NCI-H2081 treated with DMSO at 0.1 percent for 48 hours (cell line): ENCODE measurements at regions not wholly inside any gene's neighbourhood (a gene's known extent, or its start where the extent isn't known, plus 50 kb on each side); places are given as distances from the start of the nearest gene placed in this dataset.
"Not testable (repeated sequence)": the region's sequence is repeated elsewhere in the genome, so short reads cannot be mapped to it uniquely, and the experiment has no call there.

Source experiments
- DNase-seq: peaks from one replicate; lab custom pipeline; 2025; lab: John Stamatoyannopoulos, UW

DNA sequence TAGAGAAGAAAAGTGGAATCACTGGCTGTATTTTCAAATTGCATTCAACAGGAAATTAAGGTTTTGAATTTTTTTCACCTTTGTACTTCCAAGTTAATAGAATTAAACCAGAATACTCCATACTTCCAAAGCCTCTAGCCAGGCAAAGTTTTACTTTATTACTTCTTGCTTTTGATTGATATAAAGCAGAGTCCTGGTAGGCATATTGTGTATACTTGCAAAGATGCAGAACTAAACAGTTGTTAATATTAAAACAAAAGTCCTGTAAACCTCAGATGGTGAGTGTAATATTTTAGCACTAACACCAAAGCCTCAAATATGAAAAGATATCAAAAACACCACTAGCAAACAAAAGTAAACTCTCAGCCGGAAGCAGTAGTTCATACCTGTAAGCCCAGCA lies 107.2 kb upstream of the C2CD4B start:
- DNase-seq: no peak

DNA sequence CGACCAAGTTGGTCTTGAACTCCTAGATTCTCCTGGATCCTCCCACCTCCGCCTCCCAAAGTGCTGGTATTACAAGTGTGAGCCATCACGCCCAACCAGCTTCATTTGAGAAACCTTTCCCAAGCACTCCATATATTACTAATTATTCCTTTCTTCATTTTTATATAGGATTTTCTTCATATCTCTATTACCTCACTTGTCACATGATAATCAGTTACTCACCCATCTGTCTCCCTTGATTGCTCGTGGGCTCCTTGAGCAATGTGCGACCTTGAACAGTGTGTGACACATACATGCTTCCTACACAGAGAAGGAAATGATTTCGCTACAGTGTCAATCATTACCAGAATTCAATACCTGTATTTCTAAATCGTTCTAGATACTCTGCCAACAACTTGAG lies 110.7 kb upstream of the C2CD4B start:
- DNase-seq: no peak

DNA sequence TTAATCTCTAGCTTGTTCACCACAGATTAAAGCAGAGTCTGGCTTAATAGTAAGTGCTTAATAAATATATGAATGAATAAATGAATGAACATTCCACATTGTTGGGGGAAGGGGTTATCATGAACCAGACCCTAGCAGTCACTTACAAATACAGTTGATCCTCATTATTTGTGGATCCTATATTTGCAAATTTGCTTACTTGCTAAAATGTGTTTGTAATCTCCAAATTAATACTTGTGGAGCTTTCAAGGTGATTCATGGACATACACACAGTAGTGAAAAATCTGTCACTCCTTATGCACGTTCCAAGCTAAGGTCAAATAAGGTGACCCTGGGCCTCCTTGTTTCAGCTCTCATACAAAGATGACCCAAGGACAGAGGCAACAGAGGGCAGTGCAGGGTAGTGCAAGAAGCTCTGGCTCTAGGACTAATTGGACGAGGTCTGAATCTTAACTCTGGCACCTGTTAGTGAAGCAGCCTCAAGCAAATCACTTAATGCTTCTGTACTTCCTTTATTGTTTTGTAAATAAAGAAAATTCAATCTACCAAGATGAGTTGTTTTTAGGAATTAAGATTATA lies 112.8 kb upstream of the C2CD4B start:
- DNase-seq: no peak

DNA sequence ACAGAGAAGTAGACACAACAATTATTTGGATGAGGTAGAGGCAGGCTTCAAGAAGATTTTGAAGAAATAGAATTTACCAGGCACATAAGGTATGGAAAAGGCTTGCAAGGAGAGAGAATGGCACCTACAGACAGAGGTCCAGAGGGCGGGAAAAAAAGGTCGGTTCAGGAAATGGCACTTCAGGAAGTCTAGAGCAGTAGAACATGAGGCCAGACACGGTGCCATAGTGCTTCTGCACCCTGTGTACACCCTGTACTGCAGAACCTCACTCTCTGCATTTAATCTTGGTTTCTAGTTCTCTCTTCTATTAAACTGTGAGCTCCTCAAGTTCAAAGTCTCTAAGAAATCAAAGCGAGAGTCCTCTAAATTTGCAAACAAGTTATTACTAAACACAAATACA lies 113.4 kb upstream of the C2CD4B start:
- DNase-seq: no peak

DNA sequence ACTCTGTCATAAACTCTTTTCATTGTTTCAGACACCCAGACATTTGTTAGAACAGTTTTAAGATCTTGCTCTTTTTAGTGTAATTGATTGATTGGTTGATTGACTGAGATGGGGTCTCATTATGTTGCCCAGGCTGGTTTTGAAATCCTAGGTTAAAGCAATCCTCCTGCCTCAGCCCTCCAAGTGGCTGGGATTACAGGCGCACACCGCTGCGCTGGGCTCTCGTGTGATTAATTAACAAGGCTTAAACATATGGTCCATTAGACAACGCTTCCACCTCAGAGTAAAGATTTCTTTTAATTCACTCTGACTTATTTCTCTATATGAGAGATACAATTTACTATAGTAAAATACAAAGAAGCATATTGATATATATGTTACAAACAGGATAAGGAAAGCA lies 114.0 kb upstream of the C2CD4B start:
- DNase-seq: no peak

DNA sequence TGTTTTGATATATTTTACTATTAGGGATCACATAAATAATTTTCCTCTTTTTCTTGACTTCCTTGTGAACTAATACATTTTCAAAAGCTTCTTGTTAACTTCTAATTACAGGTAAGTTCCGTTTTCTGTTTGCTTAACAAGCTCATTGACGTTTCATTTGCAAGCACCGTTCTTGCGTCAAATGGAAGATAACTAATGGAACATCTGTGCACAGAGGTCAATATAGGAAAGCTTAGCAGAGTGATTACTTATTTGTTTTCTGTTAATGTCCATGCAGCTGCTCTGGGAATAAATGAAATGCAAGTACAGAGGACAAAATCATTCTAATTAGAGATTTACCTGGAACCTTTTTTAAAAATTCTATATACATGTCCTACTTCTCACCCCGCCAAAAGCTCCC lies 115.5 kb upstream of the C2CD4B start:
- DNase-seq: no peak

DNA sequence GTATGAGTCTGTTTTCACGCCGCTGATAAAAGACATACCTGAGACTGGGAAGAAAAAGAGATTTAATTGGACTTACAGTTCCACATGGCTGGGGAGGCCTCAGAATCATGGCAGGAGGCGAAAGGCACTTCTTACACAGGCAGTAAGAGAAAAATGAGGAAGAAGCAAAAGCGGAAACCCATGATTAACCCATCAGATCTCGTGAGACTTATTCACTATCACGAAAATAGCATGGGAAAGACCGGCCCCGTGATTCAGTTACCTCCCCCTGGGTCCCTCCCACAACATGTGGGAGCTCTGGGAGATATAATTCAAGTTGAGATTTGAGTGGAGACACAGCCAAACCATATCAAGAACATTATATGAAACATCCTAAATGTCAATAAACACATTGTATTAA lies 116.7 kb upstream of the C2CD4B start:
- not testable (repeated sequence) for DNase-seq

DNA sequence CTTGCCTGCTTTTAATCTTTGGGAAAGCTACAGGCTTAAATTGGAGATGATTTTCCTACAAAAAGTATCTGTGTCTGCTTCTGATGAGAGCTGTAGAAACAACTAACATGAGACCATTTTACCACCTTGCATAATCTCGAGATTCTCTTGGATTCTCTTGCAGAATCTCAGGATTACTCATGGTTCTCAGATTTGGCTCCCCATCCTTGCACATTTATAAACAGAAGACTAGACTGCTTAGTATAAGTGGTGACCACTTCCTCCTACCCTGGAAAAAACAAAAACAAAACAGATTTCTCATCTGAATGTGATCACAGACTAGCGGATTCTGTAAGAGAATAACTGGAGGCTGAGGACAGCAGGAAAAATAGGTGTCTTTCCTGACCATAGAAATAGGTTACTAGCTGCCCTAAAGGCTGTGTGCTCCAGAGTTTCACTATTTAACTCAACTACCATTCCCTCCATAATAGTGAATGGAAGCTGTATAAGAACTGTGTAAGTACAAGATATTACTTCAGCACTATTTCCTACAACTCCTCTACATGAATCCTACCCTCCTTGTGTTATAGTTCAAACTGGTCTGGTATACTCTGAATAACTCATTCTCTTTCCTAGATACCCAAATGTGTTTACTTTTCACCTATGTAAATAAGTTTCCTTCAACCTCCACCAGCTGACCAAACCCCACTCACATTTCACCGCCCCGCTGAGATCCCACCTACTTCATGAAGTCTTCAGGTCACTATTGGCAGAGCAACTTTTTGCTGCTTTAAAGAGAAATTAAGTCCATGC lies 122.2 kb upstream of the C2CD4B start:
- DNase-seq: no peak

DNA sequence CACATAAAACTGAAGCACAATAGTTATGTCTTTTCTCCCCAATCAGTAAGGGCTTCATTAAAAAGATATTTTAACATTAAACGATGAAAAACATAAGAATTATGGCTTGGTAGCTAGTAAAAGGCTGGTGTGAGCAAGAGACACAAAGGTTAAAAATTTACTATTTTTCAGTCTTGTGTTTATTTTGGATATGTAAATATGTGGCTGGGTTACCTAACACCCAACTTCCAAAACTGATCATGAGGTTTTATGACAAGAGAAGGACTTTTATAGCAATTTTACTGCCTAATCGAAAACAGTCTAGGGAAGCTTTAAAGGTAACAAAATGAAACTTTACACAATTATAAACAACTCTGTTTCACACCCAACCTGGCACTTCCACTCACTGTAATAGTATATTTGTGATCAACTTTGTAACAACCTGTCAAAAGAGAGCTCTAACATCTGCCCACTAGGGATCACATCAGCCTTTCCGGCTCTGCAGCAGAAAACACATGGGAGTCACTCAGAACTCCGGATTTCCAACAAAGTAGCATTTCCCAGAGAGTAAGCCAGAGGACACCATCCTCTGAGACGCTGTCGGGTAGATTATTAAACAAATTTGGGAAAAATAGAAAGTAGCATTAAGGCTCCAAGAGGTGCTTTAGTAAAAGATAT lies 123.4 kb upstream of the C2CD4B start:
- no peak for DNase-seq

DNA sequence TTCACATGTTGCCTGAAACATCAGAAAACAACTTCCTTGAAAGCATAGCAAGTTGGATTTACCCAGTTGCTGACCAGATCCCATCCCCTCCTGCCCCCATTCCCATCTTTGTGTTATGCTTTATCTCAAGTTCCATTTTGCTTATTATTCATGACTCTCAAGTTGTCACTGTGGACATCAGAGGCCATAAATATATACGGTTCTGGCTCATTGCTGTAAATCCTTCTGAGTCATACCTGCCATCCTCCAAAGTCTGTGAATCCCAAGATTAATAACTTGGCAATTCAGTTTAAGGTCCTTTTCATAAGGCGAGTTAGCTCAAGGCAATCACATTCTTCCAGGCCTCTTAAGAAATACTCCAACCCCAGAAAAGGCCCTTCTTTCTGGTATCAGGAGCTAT lies 126.2 kb upstream of the C2CD4B start:
- DNase-seq: no peak

DNA sequence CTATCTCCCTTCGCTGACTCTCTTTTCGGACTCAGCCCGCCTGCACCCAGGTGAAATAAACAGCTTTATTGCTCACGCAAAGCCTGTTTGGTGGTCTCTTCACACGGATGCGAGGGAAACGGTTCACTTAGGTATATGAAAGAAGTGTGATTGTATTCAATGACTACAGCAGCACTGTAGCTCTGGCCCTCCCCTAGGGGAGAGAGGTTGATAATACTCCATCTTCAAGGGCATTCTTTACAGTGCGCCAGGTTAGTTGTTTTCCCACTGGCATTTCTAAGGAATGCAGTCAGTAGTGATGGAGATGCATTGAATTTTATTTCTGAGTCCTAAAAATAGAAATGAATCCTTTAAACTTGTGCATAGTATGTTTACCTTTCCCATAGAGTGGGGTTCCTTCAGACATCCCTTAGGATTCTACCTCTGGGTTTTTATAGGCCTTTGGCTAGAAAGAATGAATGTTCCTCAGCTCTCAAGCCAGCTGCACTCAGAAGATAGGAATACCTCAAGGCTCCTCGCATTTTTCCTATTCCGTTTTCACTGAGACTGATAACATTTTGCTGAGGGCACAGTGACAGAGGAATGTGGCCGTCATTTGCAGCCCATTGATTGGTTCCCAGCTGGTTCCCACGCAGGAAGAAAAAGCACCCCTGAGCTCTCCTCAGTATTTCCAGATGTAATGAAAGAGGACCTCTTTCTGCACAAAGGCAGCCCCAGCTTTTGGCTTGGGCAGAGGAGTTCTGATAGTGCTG lies 131.8 kb upstream of the C2CD4B start:
- DNase-seq: no peak

DNA sequence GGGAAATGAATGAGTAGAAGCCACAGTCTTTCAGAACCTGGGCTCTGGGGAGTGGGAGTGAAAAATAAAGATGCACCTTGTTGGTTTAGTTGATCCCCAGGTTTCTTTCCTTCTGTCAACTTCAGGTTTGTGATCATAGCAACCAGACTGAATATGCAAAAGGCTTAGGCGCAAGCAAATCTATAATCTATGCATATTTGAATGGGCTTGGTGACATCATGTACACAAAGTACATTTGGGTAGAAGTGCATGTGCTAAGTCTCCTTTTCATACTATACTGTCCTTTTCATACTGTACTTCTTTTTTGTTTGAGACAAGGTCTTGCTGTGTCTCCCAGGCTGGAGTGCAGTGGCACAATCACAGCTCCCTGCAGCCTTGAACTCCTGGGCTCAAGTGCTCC lies 132.4 kb upstream of the C2CD4B start:
- DNase-seq: no peak

DNA sequence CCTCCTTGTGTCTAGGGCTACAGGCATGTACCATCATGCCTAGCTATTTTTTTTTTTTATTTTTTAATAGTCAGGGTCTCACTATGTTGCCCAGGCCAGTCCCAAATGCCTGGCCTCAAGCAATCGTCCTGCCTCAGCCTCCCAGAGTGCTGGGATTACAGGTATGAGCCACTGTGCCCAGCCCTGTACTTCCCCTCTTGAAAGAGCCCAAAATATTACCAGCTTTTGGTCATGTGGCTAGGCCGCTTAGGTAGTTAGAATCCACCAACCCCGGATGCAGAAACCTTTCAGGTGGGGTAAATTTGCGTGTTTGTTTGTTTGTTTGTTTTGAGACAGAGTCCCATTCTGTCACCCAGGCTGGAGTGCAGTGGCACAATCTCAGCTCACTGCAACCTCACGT lies 132.8 kb upstream of the C2CD4B start:
- no peak for DNase-seq

DNA sequence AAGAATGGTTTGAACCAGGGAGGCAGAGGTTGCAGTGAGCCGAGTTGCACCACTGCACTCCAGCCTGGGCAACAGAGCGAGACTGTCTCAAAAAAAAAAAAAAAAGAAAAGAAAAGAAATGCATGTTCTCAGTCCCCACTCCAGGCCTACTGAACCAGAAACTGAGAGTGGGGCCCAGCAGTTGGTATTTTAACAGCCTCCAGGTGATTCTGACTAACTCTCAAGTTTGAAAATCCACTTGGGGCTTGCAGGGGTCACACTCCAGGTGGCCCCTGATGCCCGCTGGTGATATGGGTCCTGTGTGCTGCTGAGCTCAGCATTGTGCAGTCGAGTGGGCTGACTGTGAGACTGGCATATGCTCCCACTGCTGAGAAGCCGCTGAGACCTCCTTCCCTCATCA lies 133.7 kb upstream of the C2CD4B start:
- no peak for DNase-seq

DNA sequence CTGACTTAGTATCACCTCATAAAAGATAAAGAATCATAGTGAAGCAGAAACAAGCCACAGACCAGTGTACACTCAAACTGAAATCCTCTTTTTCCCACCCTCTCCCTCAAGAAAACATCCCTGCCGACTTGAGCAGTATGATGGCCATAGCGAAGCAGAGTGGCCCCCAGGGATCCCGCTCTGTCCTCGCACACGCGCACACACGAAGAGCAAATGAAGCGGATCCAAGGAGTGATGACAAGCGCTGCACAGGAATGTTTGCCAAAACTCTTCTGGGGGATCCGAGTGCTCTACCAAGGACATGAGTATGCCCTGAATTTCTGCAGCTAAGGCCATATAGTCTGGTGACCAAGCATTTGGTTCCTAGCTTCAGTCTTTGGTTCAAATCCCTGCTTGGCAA lies 134.5 kb upstream of the C2CD4B start:
- no peak for DNase-seq

DNA sequence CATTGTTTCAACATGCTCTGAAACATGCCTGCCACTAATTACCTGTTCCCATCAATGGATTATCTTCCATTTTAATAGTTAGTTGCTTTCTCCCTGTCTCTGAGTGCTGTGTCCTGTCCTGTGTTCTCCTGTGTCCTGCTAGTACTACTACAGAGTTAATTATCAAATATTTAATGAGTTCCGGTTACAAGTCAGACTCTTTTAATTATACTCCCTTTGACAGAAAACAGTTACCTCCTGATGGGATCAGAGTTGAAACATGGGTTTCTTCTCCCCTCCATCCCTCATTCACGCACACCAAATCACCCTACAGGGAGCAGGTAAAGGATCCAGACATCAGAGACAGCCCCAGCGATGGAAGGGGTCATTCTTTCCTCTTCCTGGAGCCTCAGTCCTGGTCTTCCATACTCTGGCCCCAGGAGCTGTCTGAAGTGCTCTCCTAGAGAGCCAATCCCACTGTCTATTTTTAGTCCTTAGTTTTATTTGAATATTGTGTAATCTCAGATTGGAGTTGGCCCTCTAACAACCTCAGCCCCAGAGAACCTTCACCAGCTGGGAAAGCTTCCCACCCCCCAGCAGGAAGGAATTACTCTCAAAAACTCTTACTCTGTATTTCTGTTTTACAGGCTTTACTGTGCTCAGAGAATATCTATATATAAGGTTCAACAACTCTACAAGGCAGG lies 137.0 kb upstream of the C2CD4B start:
- DNase-seq: no peak

DNA sequence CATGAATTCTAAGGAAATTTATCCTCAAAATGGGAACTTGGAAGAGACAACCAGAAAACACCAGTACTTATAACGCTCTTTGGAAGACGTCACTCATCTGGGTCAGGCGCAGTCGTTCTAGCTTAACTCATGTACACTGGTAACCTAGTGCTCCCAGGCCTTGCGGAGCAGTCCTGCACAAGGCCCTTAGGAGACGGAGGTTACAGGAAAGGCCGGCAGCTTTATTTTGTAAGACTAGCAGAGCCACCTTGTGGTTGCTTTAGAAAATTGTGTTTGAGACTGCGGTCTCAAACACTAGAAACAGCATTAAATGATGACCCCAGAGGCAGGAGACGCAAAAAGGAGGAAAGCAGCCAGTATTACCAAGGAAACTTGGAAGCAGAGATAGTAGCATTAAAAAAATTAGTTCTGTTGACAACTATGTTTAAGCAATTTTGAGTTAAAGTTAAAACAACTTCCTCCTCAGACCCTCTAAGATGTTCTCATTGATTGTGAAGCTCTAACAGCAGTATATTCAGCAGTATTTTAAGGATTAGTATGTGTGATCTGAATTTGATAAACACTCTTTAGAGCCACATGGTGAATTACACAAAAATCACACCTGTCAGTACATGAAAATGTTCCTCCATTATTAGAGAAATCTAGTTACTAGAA lies 141.9 kb upstream of the C2CD4B start:
- DNase-seq: peak; percentile 46

DNA sequence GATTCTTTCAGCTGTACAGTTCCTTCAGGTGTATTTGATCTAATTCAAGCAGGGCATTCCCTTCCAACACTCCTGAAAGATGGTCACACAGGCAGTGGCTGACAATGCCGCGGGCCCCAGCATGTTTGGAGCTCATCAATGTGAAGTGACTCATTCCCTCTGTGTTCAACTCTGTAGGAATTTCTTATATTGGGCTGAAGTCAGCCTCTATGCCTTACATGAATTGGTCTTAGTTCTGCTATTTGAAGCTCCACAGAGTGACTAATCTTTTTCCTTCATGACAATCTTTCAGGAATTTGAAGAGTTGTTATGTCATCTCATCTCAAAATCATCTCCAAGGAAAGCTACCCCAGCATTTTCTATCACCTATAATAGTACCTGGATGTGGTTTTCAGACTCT lies 142.5 kb upstream of the C2CD4B start:
- DNase-seq: no peak

DNA sequence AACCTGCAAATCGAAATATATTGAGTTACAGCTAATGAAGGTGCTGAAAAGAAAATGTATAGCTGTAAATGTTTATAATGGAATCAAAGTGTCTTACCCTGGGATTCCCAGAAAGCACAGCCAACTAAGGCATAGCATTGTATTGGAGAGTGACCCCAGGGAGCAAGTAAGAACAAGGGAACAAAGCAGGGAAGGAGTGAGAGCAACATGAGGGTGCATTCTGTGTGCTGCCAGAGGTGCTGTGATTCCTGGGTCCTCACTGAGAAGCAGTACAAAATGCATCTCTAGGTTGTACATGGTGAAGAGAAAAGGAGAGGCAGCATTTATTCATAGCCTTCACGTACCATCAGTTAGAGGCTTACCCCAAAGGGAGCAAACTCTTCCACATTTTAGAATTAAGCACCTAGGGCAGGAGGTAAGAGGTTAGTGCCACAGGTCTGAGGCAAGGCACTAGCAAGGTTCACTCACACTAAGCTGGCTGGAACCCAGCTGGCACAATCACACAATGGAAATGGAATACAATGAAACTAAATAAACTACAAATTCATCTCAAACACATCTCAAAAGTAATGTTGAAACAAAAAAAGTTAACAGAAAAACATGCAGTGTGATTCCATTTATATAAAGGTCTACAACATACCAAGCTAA lies 151.5 kb upstream of the C2CD4B start:
- DNase-seq: no peak

DNA sequence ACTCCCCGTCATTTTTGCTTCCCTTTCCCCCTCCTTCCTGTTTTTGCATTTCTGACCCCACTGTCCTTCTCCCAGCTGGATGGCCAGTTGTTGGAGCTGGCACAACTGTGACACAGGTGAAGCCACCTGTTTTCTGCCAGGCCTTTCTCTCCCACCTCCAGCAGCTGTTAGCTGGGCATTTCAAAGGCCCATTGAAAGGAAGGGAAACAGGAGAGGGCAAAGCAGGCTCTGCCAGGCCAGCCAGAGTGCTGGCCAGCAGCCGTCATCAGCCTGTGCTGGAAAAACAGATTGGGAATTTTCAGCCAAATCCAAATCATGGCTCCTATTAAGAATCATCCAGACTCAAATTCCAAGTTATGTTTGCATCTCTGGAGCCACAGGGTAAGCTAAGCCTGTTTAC lies 155.2 kb upstream of the C2CD4B start:
- DNase-seq: no peak

DNA sequence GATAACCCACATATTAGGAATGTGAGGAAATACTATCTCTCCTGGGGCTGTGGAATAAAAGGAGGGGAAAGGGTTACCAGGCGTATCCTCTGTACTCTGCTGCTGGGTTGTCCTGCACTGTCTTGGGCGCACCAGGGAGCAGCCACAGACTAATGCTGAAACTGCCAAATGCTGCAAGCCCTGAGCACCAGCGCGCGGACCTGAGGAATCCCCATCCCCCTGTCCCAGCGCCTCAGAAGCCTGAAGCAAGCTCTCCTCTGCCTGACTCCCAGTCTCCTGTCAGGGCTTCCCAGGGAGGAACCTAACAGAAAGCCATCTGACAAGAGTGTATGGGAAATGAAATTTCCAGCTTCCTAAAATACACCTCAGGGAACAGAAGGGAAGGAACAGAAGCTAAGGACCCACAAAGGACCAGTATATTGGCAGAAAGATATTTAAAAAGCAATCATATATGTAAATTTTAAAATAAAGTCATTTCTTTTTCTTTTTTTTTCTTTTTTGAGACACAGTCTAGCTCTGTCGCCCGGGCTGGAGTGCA lies 158.3 kb upstream of the C2CD4B start:
- no peak for DNase-seq
